ENCODE measurements at regions not wholly inside any gene's neighbourhood (a gene's known extent, or its start where the extent isn't known, plus 50 kb on each side); places are given as distances from the start of the nearest gene placed in this dataset.

DNA sequence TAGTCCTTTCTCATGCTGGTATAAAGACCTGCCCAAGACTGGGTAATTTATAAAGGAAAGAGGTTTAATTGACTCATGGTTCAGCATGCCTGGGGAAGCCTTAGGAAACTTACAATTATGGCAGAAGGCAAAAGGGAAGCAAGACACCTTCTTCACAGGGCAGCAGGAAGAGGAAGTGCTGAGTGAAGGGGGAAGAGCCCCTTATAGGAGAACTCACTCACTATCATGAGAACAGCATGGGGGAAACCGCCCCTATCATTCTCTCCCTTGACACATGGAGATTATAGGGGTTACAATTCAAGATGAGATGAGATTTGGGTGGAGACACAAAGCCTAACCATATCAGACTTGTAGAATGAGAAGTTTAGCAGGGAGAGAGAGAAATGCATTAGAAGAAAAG, 373.3 kb upstream of the DIAPH2 start:
- DNase-seq (ENCODE audit: low read depth) = no peak
- no peak overlapping the region for H3K4me3 ChIP-seq (replicated peaks; ENCODE audit: low read depth, low read length)
- TF ChIP-seq, protein P1, sequence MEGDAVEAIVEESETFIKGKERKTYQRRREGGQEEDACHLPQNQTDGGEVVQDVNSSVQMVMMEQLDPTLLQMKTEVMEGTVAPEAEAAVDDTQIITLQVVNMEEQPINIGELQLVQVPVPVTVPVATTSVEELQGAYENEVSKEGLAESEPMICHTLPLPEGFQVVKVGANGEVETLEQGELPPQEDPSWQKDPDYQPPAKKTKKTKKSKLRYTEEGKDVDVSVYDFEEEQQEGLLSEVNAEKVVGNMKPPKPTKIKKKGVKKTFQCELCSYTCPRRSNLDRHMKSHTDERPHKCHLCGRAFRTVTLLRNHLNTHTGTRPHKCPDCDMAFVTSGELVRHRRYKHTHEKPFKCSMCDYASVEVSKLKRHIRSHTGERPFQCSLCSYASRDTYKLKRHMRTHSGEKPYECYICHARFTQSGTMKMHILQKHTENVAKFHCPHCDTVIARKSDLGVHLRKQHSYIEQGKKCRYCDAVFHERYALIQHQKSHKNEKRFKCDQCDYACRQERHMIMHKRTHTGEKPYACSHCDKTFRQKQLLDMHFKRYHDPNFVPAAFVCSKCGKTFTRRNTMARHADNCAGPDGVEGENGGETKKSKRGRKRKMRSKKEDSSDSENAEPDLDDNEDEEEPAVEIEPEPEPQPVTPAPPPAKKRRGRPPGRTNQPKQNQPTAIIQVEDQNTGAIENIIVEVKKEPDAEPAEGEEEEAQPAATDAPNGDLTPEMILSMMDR (IDR thresholded peaks at IDR 0.05; ENCODE audit: low read length, missing control alignments) = no peak

DNA sequence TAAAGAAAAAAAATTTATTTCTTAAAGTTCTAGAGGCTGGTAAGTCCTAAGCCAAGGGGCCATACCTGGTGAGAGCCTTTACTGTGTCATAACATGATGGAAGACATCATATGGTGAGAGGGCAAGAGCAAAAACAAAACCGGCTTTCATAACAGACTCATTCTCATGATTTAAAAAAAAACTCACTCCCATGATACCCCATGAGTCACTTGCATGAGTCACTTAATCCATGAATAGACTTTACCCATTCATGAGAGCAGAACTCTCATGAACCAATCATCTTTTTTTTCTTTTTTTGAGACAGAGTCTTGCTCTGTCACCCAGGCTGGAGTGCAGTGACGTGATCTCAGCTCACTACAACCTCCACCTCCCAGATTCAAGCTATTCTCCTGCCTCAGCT, 369.7 kb upstream of the DIAPH2 start:
- TF ChIP-seq, protein P1 (IDR thresholded peaks at IDR 0.05; ENCODE audit: low read length, missing control alignments) = no peak
- peak; percentile 28 for DNase-seq (ENCODE audit: low read depth)
- H3K4me3 ChIP-seq (replicated peaks; ENCODE audit: low read depth, low read length) = no peak overlapping the region

DNA sequence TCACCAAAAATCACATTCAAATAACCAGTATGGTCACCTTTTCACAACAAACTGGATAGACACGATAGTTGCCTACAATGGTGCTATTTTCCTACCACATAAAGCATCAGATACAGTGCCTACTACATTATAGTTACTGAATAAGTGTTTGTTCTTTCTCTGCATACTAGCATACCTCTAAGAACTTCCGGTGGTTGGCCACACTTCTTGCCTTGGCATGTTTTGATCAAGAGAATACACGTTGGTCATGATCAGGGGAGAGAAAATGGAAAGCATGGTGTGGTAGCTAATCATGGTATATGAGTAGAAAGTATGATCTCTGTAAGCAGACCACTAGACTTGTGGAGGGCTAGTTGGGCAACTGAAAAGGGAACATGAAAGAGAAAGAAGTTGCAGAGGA, 322.8 kb upstream of the DIAPH2 start:
- no peak for DNase-seq (ENCODE audit: low read depth)
- TF ChIP-seq, protein P1 (IDR thresholded peaks at IDR 0.05; ENCODE audit: low read length, missing control alignments) = no peak
- H3K4me3 ChIP-seq (replicated peaks; ENCODE audit: low read depth, low read length) = no peak overlapping the region

DNA sequence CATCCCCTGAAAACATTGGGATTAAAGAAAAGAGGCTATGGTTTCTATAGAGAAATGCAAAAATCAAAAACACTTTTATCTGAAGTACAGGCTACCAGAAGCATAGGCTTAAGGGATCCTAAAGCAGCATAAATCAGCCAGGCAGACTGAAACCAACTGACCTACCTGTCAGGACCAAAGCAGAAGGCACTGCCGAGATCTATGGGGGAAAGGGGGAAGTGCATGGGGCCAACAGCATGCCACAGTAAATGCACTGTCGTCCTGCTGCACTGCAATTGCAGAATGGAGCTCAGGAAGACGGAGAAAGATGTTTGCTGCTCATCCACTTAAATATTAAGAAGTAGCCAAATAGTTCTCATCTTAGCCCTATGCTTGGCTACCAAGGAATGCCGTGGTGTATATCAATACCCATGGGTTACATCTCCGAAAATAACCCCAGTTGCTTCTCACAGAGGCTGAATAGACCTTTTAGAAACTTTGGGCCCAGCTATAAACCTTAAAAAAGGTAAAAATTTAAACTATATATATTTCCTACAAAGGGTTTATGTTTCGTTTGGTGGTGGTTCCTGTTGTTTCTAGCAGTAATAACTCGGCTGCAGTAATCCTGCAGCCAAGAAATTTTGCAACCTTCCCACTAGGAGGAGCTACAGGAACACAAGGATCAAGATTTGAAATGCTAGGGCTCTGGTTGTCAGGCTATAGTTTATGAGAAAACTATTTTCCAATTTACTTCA, 312.2 kb upstream of the DIAPH2 start:
- TF ChIP-seq, protein P1 (IDR thresholded peaks at IDR 0.05; ENCODE audit: low read length, missing control alignments) = peak; percentile 63
- H3K4me3 ChIP-seq (replicated peaks; ENCODE audit: low read depth, low read length) = peak overlapping the region; percentile 7
- DNase-seq (ENCODE audit: low read depth) = peak; percentile 79

DNA sequence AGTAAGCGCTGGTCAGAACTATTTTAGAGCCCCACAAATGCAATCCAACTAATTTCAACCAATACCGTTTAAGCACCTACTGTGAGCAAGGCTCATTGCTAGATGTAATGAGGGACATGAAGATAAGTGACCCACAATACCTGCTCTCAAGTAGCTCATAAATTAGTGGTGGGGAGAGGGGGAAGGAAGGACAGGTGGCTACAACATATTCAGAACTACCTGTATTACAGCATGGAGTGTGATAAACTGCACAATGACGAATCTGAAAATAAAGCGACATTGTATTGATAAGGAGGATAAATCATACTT, 311.6 kb upstream of the DIAPH2 start:
- TF ChIP-seq, protein P1 (IDR thresholded peaks at IDR 0.05; ENCODE audit: low read length, missing control alignments) = no peak
- DNase-seq (ENCODE audit: low read depth) = no peak
- H3K4me3 ChIP-seq (replicated peaks; ENCODE audit: low read depth, low read length) = no peak overlapping the region

DNA sequence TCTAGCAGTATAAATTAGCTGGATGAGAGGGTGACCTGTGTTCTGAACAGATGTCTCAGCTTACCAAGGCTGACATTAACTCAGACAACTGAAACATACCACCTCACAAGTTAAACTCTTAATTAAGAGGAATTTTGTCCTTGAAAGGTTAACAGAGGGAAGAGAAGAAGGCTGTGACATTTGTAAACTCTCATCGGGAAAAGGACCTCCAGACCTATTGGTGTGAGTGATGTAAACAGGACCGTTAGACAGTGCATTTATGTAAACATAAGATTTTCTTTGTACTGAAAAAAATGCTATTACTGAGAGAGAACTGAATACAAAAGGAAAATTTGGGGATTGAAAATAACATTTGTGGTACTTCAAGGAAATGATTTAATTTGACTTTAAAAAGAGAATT, 308.4 kb upstream of the DIAPH2 start:
- DNase-seq (ENCODE audit: low read depth) = no peak
- TF ChIP-seq, protein P1 (IDR thresholded peaks at IDR 0.05; ENCODE audit: low read length, missing control alignments) = no peak
- H3K4me3 ChIP-seq (replicated peaks; ENCODE audit: low read depth, low read length) = no peak overlapping the region

DNA sequence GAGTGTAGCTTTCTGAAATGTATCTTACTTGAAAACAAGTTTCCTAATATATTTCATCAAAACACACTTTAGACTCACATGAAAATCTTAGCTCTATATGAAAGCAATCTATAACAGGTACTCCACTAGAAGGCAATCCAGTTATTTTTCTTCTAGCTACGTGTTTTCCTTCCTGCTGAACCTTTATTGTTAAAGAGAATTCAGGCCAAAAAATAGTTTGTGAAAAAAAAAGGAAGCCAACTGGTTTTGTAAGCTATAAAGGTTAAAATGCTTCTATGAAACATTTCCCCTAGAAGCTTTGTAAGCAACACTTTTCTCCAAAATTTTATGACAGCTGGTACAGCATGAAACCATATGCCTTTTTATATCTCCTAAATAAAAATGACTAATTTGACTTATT, 304.7 kb upstream of the DIAPH2 start:
- TF ChIP-seq, protein P1 (IDR thresholded peaks at IDR 0.05; ENCODE audit: low read length, missing control alignments) = no peak
- no peak overlapping the region for H3K4me3 ChIP-seq (replicated peaks; ENCODE audit: low read depth, low read length)
- no peak for DNase-seq (ENCODE audit: low read depth)

Measured in fibroblast of pulmonary artery (primary cell).